GM12878 (cell line): ENCODE measurements at regions not wholly inside any gene's neighbourhood (a gene's known extent, or its start where the extent isn't known, plus 50 kb on each side); places are given as distances from the start of the nearest gene placed in this dataset.

Experiments used
- ATAC-seq: fragments of 200-7000 bp; cut with Tn5 transposase; 3 replicates; pipeline ENCODE4 v1.9.1; 2020; ENCODE audit warnings: mild to moderate bottlenecking, moderate library complexity
- BruUV-seq: library from RNA; stranded (reverse); fragments of 400-500 nt; replicated peaks from 2 replicates; lab custom pipeline; 2021; lab: Mats Ljungman, UMichigan
- CTCF ChIA-PET: fragments of 300-600 bp; sonication (Branson Sonifier 250); formaldehyde crosslinking; extraction: SDS; loops from one replicate; lab custom pipeline; 2021; ENCODE audit warnings: inconsistent platforms; lab: Yijun Ruan, JAX
- POLR2A ChIA-PET: fragments of 350-600 bp; formaldehyde crosslinking; extraction: SDS; loops from one replicate; lab custom pipeline; 2021; ENCODE audit warnings: inconsistent platforms; lab: Charles Lee
- RAD21 ChIA-PET: fragments of 300-600 bp; sonication (Branson Sonifier 250); formaldehyde crosslinking; loops from one replicate; lab custom pipeline; 2023; ENCODE audit warnings: antibody characterized with exemption; ENCODE audit not compliant: unreplicated experiment; lab: Charles Lee
- SMC1A ChIA-PET: fragments of 300-600 bp; sonication (Branson Sonifier 250); formaldehyde crosslinking; loops from one replicate; lab custom pipeline; 2023; ENCODE audit not compliant: unreplicated experiment, uncharacterized antibody; lab: Charles Lee
- DNase-seq: peaks from one replicate; pipeline ENCODE4 v3.0.0-alpha.2; 2011; ENCODE audit warnings: low read depth, low spot score
- FAIRE-seq: peaks from 3 replicates; lab custom pipeline; 2011; peaks lifted over from hg19 to GRCh38; lab: Jason Lieb, UNC
- H2AFZ ChIP-seq: 2 replicates; pipeline ENCODE4 v1.6.0; 2011; ENCODE audit warnings: low read depth, low read length, control low read depth; ENCODE audit not compliant: control insufficient read depth
- H3K27ac ChIP-seq: 2 replicates; pipeline ENCODE4 v1.5.1; 2011; ENCODE audit warnings: control low read depth; ENCODE audit not compliant: control insufficient read depth, insufficient read depth
- H3K27me3 ChIP-seq, 2 experiments: replicated peaks in 1 of 2; 2 replicates each; pipeline versions ENCODE4 v1.6.0 to v1.6.1; 2011; ENCODE audit warnings: low read length in 1 of 2; ENCODE audit not compliant: control insufficient read depth in 2 of 2, insufficient read depth in 2 of 2
- H3K36me3 ChIP-seq, 2 experiments: 2 replicates each; pipeline ENCODE4 v1.5.1; 2011; ENCODE audit warnings: low read length in 1 of 2; ENCODE audit not compliant: control insufficient read depth in 2 of 2, insufficient read depth in 2 of 2
- H3K4me1 ChIP-seq: 2 replicates; pipeline ENCODE4 v1.6.1; 2011; ENCODE audit warnings: mild to moderate bottlenecking, low read length, moderate library complexity, mixed read lengths; ENCODE audit not compliant: control insufficient read depth, insufficient read depth
- H3K4me2 ChIP-seq: 2 replicates; pipeline ENCODE4 v1.6.0; 2011; ENCODE audit warnings: control low read depth; ENCODE audit not compliant: control insufficient read depth, insufficient read depth
- H3K4me3 ChIP-seq: fragments of 200-600 bp; sonication (generic); 2 replicates; pipeline ENCODE4 v1.5.1; 2016
- H3K79me2 ChIP-seq: 2 replicates; pipeline ENCODE4 v1.6.0; 2011; ENCODE audit warnings: low read length; ENCODE audit not compliant: control insufficient read depth, insufficient read depth
- H3K9ac ChIP-seq: 2 replicates; pipeline ENCODE4 v1.8.0; 2011; ENCODE audit warnings: low read length, control low read depth, mixed read lengths; ENCODE audit not compliant: control insufficient read depth, insufficient read depth
- H3K9me3 ChIP-seq: replicated peaks from 3 replicates; pipeline ENCODE4 v1.5.1; 2011; ENCODE audit warnings: mild to moderate bottlenecking, low read length; ENCODE audit not compliant: control insufficient read depth, insufficient read depth
- H4K20me1 ChIP-seq: 2 replicates; pipeline ENCODE4 v1.6.0; 2011; ENCODE audit not compliant: control insufficient read depth, insufficient read depth
- CREB1 ChIP-seq: IDR thresholded peaks from 2 replicates; pipeline ENCODE4 v1.6.1; 2012; ENCODE audit warnings: low read depth, mild to moderate bottlenecking, inconsistent platforms
- EGR1 ChIP-seq, 2 experiments: IDR thresholded peaks; 1 replicate in 1 of 2; 2 replicates in 1 of 2; pipeline ENCODE4 v1.6.1; 2011 to 2012; ENCODE audit warnings: low read depth in 2 of 2, low read length in 2 of 2, borderline replicate concordance in 1 of 2, mild to moderate bottlenecking in 1 of 2, moderate library complexity in 1 of 2
- RCOR1 ChIP-seq: conservative IDR thresholded peaks from 2 replicates; pipeline ENCODE4 v1.6.1; 2012; ENCODE audit warnings: low read depth, low read length, improper control_type of control experiment
- RFX5 ChIP-seq: IDR thresholded peaks from 2 replicates; pipeline ENCODE4 v1.6.1; 2011; ENCODE audit warnings: low read depth, low read length, improper control_type of control experiment
- WGBS: methylation state at CpG from one replicate; pipeline ENCODE4 v1.1.6; 2016; ENCODE audit warnings: low lambda C conversion rate; ENCODE audit not compliant: insufficient replicate concordance, insufficient coverage; ENCODE audit errors: missing lambda C conversion rate; 5-methylcytosine and 5-hydroxymethylcytosine counted together
- in situ Hi-C: fragments of 300-500 bp; cut with MboI; formaldehyde crosslinking; loops from 9 replicates; pipeline ENCODE4 v1.14.3; 2018; ENCODE audit warnings: mixed read lengths
- intact Hi-C: fragments of 100-400 bp; cut with micrococcal nuclease; formaldehyde crosslinking; loops from one replicate; pipeline ENCODE4 v1.14.2; 2022; ENCODE audit not compliant: unreplicated experiment
- TF ChIP-seq, protein P1 (sequence below): IDR thresholded peaks from 2 replicates; pipeline ENCODE4 v1.6.1; 2012; ENCODE audit warnings: low read length, inconsistent platforms
- TF ChIP-seq, protein P2 (sequence below): fragments of 150-350 bp; IDR thresholded peaks from 2 replicates; pipeline ENCODE4 v1.6.1; 2016; ENCODE audit warnings: low read depth, low read length
- TF ChIP-seq, protein P3 (sequence below): fragments of 450-650 bp; IDR thresholded peaks from 2 replicates; pipeline ENCODE4 v1.6.1; 2017; ENCODE audit warnings: mild to moderate bottlenecking, moderate library complexity

DNA sequence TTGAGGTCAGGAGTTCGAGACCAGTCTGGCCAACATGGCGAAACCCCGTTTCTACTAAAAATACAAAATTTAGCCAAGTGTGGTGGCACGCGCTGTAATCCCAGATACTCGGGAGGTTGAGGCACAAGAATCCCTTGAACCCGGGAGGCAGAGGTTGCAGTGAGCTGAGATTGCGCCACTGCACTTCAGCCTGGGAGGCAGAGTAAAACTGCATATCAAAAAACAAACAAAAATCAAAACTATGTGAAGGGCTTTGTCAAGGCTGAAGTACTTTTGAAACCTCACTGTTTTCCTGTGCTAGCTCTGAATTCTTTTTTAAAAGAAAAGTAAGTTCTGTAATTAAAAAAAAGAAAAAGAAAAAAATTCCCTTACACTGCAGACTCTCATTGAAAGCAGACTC is 65.1 kb upstream of the KLF4 start:
- no peak overlapping the region for H3K9ac ChIP-seq
- no peaks in the 10 kb centered on the region for H3K79me2 ChIP-seq
- ChIA-PET RAD21 (no interaction called here), POLR2A (no interaction called here), CTCF (no interaction called here), SMC1A (interaction anchor here (1.7 kb wide), 1 partner anchor 31 kb away, joined by 5 read pairs; no protein-coding TSS in a partner anchor)
- no peak for FAIRE-seq
- no peak overlapping the region for H3K27ac ChIP-seq
- H2AFZ ChIP-seq: no peak overlapping the region
- H3K36me3 ChIP-seq: no peaks in the 10 kb centered on the region
- TF ChIP-seq, protein P1, sequence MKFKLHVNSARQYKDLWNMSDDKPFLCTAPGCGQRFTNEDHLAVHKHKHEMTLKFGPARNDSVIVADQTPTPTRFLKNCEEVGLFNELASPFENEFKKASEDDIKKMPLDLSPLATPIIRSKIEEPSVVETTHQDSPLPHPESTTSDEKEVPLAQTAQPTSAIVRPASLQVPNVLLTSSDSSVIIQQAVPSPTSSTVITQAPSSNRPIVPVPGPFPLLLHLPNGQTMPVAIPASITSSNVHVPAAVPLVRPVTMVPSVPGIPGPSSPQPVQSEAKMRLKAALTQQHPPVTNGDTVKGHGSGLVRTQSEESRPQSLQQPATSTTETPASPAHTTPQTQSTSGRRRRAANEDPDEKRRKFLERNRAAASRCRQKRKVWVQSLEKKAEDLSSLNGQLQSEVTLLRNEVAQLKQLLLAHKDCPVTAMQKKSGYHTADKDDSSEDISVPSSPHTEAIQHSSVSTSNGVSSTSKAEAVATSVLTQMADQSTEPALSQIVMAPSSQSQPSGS: no peak
- TF ChIP-seq EGR1 (IDR thresholded peaks at IDR 0.05; ENCODE audit: borderline replicate concordance in 1 of 2, low read depth in 2 of 2, low read length in 2 of 2) (no peak), CREB1 (no peak), RCOR1 (no peak), RFX5 (no peak)
- TF ChIP-seq, protein P2, sequence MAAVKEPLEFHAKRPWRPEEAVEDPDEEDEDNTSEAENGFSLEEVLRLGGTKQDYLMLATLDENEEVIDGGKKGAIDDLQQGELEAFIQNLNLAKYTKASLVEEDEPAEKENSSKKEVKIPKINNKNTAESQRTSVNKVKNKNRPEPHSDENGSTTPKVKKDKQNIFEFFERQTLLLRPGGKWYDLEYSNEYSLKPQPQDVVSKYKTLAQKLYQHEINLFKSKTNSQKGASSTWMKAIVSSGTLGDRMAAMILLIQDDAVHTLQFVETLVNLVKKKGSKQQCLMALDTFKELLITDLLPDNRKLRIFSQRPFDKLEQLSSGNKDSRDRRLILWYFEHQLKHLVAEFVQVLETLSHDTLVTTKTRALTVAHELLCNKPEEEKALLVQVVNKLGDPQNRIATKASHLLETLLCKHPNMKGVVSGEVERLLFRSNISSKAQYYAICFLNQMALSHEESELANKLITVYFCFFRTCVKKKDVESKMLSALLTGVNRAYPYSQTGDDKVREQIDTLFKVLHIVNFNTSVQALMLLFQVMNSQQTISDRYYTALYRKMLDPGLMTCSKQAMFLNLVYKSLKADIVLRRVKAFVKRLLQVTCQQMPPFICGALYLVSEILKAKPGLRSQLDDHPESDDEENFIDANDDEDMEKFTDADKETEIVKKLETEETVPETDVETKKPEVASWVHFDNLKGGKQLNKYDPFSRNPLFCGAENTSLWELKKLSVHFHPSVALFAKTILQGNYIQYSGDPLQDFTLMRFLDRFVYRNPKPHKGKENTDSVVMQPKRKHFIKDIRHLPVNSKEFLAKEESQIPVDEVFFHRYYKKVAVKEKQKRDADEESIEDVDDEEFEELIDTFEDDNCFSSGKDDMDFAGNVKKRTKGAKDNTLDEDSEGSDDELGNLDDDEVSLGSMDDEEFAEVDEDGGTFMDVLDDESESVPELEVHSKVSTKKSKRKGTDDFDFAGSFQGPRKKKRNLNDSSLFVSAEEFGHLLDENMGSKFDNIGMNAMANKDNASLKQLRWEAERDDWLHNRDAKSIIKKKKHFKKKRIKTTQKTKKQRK: no peak
- TF ChIP-seq, protein P3, sequence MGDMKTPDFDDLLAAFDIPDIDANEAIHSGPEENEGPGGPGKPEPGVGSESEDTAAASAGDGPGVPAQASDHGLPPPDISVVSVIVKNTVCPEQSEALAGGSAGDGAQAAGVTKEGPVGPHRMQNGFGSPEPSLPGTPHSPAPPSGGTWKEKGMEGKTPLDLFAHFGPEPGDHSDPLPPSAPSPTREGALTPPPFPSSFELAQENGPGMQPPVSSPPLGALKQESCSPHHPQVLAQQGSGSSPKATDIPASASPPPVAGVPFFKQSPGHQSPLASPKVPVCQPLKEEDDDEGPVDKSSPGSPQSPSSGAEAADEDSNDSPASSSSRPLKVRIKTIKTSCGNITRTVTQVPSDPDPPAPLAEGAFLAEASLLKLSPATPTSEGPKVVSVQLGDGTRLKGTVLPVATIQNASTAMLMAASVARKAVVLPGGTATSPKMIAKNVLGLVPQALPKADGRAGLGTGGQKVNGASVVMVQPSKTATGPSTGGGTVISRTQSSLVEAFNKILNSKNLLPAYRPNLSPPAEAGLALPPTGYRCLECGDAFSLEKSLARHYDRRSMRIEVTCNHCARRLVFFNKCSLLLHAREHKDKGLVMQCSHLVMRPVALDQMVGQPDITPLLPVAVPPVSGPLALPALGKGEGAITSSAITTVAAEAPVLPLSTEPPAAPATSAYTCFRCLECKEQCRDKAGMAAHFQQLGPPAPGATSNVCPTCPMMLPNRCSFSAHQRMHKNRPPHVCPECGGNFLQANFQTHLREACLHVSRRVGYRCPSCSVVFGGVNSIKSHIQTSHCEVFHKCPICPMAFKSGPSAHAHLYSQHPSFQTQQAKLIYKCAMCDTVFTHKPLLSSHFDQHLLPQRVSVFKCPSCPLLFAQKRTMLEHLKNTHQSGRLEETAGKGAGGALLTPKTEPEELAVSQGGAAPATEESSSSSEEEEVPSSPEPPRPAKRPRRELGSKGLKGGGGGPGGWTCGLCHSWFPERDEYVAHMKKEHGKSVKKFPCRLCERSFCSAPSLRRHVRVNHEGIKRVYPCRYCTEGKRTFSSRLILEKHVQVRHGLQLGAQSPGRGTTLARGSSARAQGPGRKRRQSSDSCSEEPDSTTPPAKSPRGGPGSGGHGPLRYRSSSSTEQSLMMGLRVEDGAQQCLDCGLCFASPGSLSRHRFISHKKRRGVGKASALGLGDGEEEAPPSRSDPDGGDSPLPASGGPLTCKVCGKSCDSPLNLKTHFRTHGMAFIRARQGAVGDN: no peak
- no peak overlapping the region for H3K4me3 ChIP-seq
- BruUV-seq: no TSS peak
- H4K20me1 ChIP-seq: no peaks in the 10 kb centered on the region
- DNase-seq: no peak
- H3K4me1 ChIP-seq: no peaks in the 10 kb centered on the region
- no peak overlapping the region for H3K4me2 ChIP-seq
- ATAC-seq: no peak
- 68% methylated on average over 8 of the region's 8 CpGs for WGBS
- H3K9me3 ChIP-seq: no peaks in the 10 kb centered on the region
- in situ Hi-C loops: no loop called here
- H3K27me3 ChIP-seq: no peaks in the 10 kb centered on the region; a peak in 1 of 4 replicates
- intact Hi-C loops: no loop called here
